Brain microvascular endothelial cell (primary cell): ENCODE measurements at regions not wholly inside any gene's neighbourhood (a gene's known extent, or its start where the extent isn't known, plus 50 kb on each side); places are given as distances from the start of the nearest gene placed in this dataset.
"Not testable (repeated sequence)": the region's sequence is repeated elsewhere in the genome, so short reads cannot be mapped to it uniquely, and the experiment has no call there.

Experiments used
- DNase-seq: peaks from one replicate; pipeline ENCODE4 v3.0.0-alpha.2; 2020
- H3K27ac ChIP-seq: fragments of 250-450 bp; sonication (Bioruptor Pico); 2 replicates; pipeline ENCODE4 v1.5.1; 2020; ENCODE audit warnings: mild to moderate bottlenecking, moderate library complexity
- H3K27me3 ChIP-seq: fragments of 250-450 bp; sonication (Bioruptor Pico); replicated peaks from 2 replicates; pipeline ENCODE4 v1.5.1; 2020; ENCODE audit warnings: mild to moderate bottlenecking
- H3K36me3 ChIP-seq: fragments of 250-450 bp; sonication (Bioruptor Pico); replicated peaks from 2 replicates; pipeline ENCODE4 v1.5.1; 2020; ENCODE audit warnings: mild to moderate bottlenecking
- H3K4me3 ChIP-seq: 2 replicates; pipeline ENCODE4 v1.5.1; 2011; ENCODE audit warnings: low read depth, mild to moderate bottlenecking, control low read depth, low read length, moderate library complexity
- in situ Hi-C: cut with HindIII; loops from 2 replicates; pipeline ENCODE4 v1.10.0; 2017; ENCODE audit warnings: low sequenced_read_pairs, low pct_ligation_motif_present

DNA sequence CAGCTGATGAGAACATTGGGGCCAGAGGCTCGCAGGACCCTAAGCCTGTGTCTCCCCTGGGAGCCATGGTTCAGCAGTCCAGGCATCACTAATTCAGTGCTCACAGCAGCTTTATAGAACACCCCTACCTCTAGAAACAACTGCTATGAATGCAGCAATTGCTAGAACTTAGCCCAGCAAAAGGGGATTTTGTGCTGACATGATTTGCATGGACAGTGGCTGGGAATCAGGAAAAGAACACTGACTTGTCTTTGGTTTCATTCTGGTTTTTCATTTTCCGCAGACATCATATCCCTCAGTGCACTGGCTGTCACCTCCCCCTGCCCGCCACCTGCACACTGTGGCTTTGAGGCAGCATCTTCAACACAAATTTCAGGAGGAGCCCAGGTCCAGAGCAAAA lies 3964.9 kb upstream of the TPTE start:
- in situ Hi-C loops, result not testable (repeated sequence)

DNA sequence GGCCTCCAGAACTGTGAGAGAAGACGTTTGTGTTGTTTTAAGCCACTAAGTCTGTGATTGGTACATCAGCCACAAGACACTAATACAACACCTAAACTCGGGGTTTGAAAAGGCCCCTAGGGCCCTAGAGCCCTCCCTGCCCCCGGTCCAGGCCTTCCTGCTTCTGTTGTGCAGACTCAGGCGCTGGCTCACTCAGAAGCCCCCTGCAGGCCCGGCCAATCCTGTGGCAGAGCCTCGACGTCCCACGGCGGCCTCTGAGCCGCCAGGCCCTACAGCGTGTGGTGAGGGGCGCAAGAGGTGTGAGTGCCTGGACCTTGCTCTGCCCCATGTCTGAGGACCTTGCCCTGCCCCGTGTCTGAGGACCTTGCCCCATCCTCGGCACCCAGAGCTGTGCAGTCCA lies 3964.0 kb upstream of the TPTE start:
- DNase-seq, H3K4me3 ChIP-seq, H3K27ac ChIP-seq, H3K36me3 ChIP-seq, H3K27me3 ChIP-seq, in situ Hi-C loops: not testable (repeated sequence)

More for the DNA sequence above, 3964.9 kb upstream of the TPTE start:
- H3K27ac ChIP-seq, DNase-seq, H3K4me3 ChIP-seq, H3K36me3 ChIP-seq, H3K27me3 ChIP-seq: not testable (repeated sequence)

DNA sequence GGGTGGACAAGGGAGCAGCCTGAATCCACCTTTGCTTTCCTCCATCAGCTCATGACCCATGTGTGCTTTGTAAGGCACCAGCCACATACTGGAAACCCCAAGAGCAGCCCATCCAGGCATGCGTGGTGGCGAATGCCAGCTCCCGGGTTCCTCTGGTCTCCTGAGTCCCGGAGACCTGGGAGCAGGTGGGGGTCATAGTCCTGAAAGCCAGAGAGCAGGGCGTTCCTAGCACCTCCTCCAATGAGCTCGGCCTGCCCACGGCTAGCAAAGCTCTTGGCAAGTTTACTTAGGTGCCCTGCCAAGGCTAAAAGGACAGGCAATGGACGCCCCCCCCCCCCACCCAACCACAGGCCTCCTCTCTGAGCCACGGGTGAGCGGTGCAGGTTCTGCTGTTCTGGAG lies 3960.2 kb upstream of the TPTE start:
- DNase-seq, H3K27ac ChIP-seq, in situ Hi-C loops, H3K4me3 ChIP-seq, H3K27me3 ChIP-seq, H3K36me3 ChIP-seq: not testable (repeated sequence)

DNA sequence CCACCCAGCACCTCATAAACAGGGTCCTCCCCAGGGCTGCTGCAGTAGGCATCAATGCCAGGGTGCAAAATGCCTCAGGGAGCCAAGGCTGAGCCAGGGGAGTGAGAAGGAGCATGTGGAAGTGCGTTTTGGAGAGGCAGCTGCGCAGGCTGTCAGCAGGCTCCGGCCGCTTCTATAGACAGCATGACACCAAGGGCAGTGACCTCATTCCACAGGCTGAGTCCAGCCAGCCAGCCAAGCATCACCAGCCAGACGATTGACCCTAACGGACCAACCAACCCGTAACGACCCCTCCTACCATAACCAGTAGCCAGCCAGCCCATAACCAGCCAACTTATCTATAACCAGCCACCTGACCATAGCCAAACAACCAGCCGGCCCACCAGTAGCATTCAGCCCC lies 3959.8 kb upstream of the TPTE start:
- H3K36me3 ChIP-seq, in situ Hi-C loops, H3K27ac ChIP-seq, H3K4me3 ChIP-seq, DNase-seq, H3K27me3 ChIP-seq: not testable (repeated sequence)

DNA sequence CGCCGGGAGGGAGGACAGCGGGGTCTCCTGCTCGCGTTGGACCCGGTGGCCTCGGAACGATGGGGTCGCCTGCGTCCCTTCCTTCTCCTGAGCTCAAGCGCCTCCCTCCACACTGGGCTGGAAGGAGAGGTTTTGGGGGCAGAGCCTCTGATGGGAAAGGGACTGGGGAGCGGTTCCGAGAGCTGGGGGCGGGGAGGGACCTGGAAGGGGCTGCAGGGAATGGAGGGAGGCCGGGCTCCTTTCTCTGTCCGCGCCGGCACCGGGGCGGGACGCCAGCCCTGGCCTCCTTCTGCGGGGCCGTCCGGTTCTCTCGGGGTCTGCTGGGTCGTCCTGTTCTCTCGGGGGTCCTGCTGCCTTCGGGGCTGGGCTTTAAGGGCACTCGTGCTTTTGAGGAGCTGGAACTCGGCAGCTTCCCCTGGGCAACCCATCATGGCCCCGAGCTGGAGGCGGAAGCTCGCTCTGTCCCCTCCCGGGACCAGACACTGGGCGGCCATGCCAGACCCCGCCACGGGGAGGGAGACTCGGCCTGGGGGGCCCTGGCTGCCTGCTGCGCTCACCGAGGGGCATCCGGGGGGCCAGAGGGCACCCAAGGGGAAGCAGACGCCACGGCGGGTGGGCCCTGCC lies 3956.7 kb upstream of the TPTE start:
- H3K27ac ChIP-seq, H3K27me3 ChIP-seq, in situ Hi-C loops, H3K4me3 ChIP-seq, H3K36me3 ChIP-seq, DNase-seq: not testable (repeated sequence)

DNA sequence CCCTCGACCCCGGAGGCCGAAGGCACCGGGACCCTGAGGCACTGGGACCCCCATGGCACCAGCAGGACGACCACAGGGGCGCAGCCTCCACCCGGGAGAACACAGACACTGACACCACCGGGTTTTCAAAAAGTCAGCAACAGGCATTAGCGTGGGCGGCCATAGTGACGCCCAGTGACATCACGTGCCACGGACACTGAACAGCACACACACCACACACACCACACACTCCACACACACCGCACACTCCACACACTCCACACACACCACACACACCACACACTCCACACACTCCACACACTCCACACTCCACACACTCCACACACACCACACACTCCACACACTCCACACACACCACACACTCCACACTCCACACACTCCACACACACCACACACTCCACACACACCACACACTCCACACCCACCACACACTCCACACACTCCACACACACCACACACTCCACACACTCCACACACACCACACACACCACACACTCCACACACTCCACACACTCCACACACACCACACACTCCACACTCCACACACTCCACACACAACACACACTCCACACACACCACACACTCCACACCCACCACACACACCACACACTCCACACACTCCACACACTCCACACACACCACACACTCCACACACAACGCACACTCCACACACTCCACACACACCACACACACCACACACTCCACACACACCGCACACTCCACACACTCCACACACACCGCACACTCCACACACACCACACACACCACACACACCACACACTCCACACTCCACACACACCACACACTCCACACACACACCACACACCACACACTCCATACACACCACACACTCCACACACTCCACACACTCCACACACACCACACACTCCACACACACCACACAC lies 3955.9 kb upstream of the TPTE start:
- H3K27ac ChIP-seq, H3K36me3 ChIP-seq, H3K4me3 ChIP-seq, in situ Hi-C loops, H3K27me3 ChIP-seq: not testable (repeated sequence)
- peak; percentile 43 for DNase-seq

DNA sequence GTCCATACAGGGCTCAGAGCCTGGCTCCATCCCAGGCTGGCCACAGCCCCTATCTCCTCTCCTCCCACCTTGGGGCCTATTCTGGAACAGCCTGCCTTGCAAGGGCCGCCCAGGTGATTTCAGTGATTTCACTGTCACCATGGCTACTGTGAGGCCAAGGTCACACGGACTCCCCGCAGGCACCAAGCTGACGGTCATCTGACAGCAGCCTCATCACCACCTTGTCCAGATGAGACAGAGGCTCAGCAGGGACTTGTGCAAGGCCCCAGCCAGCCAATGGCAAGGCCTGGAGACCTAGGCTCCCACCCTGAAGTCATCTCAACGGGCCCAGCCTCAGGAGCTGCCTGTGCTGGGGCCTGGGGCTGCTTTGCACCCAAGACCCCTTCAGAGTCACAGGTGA lies 3953.8 kb upstream of the TPTE start:
- in situ Hi-C loops, H3K27me3 ChIP-seq, DNase-seq, H3K36me3 ChIP-seq, H3K4me3 ChIP-seq, H3K27ac ChIP-seq: not testable (repeated sequence)

DNA sequence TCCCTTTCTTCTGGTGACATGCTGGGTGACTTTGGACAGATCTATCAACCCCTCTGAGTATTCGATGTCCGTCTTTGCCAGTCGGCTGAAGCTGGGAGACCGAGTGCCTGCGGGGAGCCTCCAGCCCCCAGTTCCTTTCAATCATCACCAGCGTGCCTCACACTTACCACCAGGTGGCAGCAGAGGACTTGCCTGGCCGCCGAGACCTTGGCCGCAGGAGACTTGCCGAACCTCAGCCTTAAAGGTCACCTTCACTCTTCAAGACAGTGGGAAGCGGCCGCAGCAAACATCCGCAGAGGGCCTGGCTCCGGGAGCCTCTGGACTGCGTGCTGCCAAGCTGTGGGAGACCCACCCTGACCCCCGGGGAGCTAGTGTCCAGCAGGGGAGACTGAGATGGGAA lies 3952.2 kb upstream of the TPTE start:
- H3K27me3 ChIP-seq, in situ Hi-C loops, DNase-seq, H3K36me3 ChIP-seq, H3K27ac ChIP-seq, H3K4me3 ChIP-seq: not testable (repeated sequence)

DNA sequence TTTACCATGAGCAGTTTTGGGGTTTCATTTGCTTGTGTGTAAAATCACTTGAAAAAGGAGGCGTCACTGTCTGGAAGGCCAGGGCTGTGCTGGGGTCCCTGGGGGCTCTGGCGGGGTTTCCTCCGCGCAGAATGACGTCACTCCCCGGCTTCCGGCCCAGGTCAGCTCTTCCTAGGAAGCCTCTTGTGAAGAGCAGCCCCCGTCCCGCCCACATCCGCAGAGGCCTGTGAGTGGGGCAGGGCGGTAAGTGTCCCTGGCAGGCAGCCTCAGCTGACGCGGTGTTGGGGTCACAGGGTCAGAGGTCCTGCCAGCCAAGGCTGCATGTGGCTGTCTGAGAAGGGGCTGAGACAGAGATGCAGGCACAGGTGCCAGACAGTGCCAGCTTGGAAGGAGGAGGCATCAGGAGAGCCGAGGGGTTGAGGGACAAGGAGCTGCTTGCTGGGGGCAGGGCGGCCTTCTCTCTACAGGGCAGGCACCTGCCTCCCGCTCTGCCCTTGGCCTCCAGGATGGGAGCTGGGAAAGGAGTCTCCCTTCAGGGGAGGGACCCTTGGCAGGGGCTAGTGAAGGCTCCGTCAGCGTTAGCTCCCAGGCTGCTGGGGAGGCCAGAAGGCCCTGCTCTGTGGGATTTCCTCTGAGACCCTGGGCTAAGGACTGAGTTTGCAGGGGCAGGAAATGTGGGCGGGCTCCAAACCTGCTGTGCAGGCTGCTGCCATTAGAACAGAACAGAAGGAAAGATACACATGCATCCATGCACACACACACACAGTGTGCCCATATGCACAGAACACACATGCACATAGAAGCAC lies 3951.6 kb upstream of the TPTE start:
- H3K27ac ChIP-seq, DNase-seq, H3K36me3 ChIP-seq, H3K27me3 ChIP-seq, H3K4me3 ChIP-seq, in situ Hi-C loops: not testable (repeated sequence)

DNA sequence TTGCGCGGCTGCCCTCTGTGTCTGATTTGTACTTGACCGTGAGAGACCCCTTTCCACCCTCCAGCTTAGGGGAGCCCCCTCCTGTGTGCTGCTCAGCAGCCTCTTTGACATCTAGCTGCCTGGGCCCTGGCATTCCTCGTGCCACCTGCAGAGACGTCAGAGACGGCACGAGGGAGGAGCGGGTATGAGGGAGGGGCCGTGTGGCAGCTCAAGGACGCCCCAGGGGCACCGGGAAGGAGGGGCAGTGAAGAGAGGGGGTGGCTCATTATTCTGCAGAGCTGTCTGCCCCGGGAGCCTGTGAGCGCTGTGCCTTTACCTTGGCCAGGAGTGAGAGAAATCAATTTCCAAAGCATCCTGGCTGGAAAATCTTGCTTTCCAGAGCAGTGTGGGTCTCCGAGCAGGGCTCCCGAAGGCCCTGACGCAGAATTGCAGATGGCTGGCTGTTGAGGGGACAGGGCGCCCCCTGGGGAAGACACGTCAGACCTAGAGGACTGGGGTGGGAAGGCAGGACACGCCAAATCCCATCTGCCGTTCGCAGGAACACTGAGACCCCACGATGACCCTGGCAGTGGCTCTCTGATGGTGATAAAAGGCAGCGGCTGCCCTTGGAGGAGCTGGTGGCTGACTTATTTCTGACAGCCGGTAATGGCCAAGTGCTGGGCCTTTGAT lies 3950.5 kb upstream of the TPTE start:
- in situ Hi-C loops, DNase-seq, H3K4me3 ChIP-seq, H3K36me3 ChIP-seq, H3K27ac ChIP-seq, H3K27me3 ChIP-seq: not testable (repeated sequence)

DNA sequence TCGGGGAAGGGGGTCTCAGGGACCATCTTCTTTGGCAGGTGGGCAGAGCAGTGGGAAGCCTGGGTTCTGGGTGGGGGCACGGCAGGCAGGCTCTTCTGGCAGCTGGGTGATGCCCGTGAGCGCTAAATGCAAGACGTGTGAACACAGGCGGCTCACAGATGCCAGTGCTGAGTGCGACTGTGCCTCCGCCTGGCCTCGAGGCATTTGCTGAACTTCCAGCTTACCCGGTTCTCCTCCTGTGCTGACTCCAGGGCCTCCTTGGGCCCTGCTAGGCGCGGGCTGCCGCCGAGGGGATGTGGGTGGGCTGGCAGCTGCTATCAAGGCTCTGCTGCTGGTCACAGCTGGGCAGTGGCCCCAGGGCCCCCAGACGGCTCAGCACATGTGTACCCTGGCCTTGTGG lies 3947.8 kb upstream of the TPTE start:
- in situ Hi-C loops, H3K4me3 ChIP-seq, H3K36me3 ChIP-seq, DNase-seq, H3K27ac ChIP-seq, H3K27me3 ChIP-seq: not testable (repeated sequence)

DNA sequence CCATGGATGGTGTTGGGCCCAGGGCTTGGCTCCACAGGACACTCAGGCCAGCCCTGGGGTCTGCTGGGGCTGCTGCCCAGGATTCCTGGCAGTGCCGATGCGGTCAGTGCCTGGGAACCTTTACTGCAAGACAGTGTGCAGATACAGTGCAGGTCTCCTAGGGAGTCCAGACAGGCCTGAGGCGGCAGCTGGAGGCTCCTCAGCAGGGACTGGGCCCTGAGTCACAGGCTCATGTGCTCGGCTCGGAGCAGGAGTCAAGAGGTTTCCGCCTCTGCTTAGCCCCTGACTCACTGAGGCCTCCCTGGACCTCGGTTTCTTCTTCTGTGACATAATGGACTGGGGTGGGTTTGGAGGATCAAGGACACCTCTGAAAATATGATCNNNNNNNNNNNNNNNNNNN lies 3941.6 kb upstream of the TPTE start:
- H3K27ac ChIP-seq, in situ Hi-C loops, H3K27me3 ChIP-seq, DNase-seq, H3K36me3 ChIP-seq, H3K4me3 ChIP-seq: not testable (repeated sequence)
